PC-3 (cell line): ENCODE measurements at regions not wholly inside any gene's neighbourhood (a gene's known extent, or its start where the extent isn't known, plus 50 kb on each side); places are given as distances from the start of the nearest gene placed in this dataset.

Source experiments
- ATAC-seq: fragments of 200-7000 bp; cut with Tn5 transposase; 2 replicates; pipeline ENCODE4 v1.9.1; 2020; ENCODE audit warnings: mild to moderate bottlenecking, moderate library complexity
- BruUV-seq: library from RNA; stranded (reverse); fragments of 400-500 nt; replicated peaks from 2 replicates; lab custom pipeline; 2021; lab: Mats Ljungman, UMichigan
- CTCF ChIA-PET: fragments of 300-600 bp; sonication (Branson Sonifier 250); formaldehyde crosslinking; loops from one replicate; lab custom pipeline; 2022; ENCODE audit warnings: antibody characterized with exemption; lab: Charles Lee
- POLR2A ChIA-PET: fragments of 300-600 bp; sonication (Branson Sonifier 250); formaldehyde crosslinking; loops from one replicate; lab custom pipeline; 2022; ENCODE audit warnings: antibody characterized with exemption; ENCODE audit not compliant: unreplicated experiment; lab: Charles Lee
- DNase-seq: peaks from one replicate; pipeline ENCODE4 v3.0.0-alpha.2; 2015
- H2AFZ ChIP-seq: fragments of 300-600 bp; sonication (generic); 2 replicates; pipeline ENCODE4 v1.6.0; 2016; ENCODE audit warnings: antibody characterized with exemption, low read length
- H3F3A ChIP-seq: fragments of 300-600 bp; sonication (generic); one replicate; pipeline ENCODE4 v1.6.0; 2017; ENCODE audit warnings: antibody characterized with exemption, low read length, control low read depth, mild to moderate bottlenecking; ENCODE audit not compliant: unreplicated experiment
- H3K27ac ChIP-seq: fragments of 300-600 bp; sonication (generic); 2 replicates; pipeline ENCODE4 v1.5.1; 2016; ENCODE audit warnings: mild to moderate bottlenecking, low read length
- H3K27me3 ChIP-seq: fragments of 300-600 bp; sonication (generic); 2 replicates; pipeline ENCODE4 v1.6.1; 2016; ENCODE audit warnings: low read length, mixed read lengths
- H3K36me3 ChIP-seq: fragments of 300-600 bp; sonication (generic); 2 replicates; pipeline ENCODE4 v1.6.1; 2016; ENCODE audit warnings: low read depth, mixed run types, low read length, mixed read lengths
- H3K4me1 ChIP-seq: fragments of 300-600 bp; sonication (generic); 2 replicates; pipeline ENCODE4 v1.5.1; 2016; ENCODE audit warnings: low read length; ENCODE audit not compliant: insufficient read depth
- H3K4me2 ChIP-seq: fragments of 300-600 bp; sonication (generic); 2 replicates; pipeline ENCODE4 v1.6.0; 2016; ENCODE audit warnings: low read length
- H3K4me3 ChIP-seq: fragments of 300-600 bp; sonication (generic); 2 replicates; pipeline ENCODE4 v1.5.1; 2016; ENCODE audit warnings: mild to moderate bottlenecking, low read length, mixed read lengths
- H3K79me2 ChIP-seq: fragments of 300-600 bp; sonication (generic); 2 replicates; pipeline ENCODE4 v1.6.1; 2017; ENCODE audit warnings: low read length, mixed read lengths
- H3K9ac ChIP-seq: fragments of 300-600 bp; sonication (generic); 2 replicates; pipeline ENCODE4 v1.6.0; 2016; ENCODE audit warnings: mild to moderate bottlenecking, low read length
- H3K9me2 ChIP-seq: fragments of 300-600 bp; sonication (generic); replicated peaks from 2 replicates; pipeline ENCODE4 v1.6.1; 2016; ENCODE audit warnings: mixed run types, low read length, mixed read lengths
- H3K9me3 ChIP-seq: fragments of 300-600 bp; sonication (generic); 2 replicates; pipeline ENCODE4 v1.6.1; 2016; ENCODE audit warnings: low read length, mixed read lengths
- H4K20me1 ChIP-seq: fragments of 300-600 bp; sonication (generic); 2 replicates; pipeline ENCODE4 v1.6.1; 2016; ENCODE audit warnings: low read length, mixed read lengths
- EZH2 ChIP-seq: fragments of 300-600 bp; sonication (generic); IDR thresholded peaks from one replicate; pipeline ENCODE4 v1.6.1; 2017; ENCODE audit warnings: antibody characterized with exemption, mild to moderate bottlenecking, low read length; ENCODE audit not compliant: unreplicated experiment
- EZH2phosphoT487 ChIP-seq: fragments of 300-600 bp; sonication (generic); IDR thresholded peaks from 2 replicates; pipeline ENCODE4 v1.6.1; 2018; ENCODE audit warnings: mild to moderate bottlenecking, antibody characterized with exemption, low read length, borderline replicate concordance
- intact Hi-C: fragments of 100-400 bp; cut with micrococcal nuclease; formaldehyde crosslinking; loops from 2 replicates; pipeline ENCODE4 v1.9.0; 2023
- TF ChIP-seq, protein P1 (sequence below): fragments of 300-600 bp; sonication (generic); conservative IDR thresholded peaks from 2 replicates; pipeline ENCODE4 v1.5.1; 2017; ENCODE audit warnings: antibody characterized with exemption, low read depth, mild to moderate bottlenecking, low read length

GRCh38 chr1:163933437-163933836 lies 611.7 kb downstream of the NUF2 start:
- intact Hi-C loops: no loop called here

GRCh38 chr1:163935738-163936374 lies 614.1 kb downstream of the NUF2 start:
- POLR2A ChIA-PET: no interaction called here

More at GRCh38 chr1:163933437-163933836, 611.7 kb downstream of the NUF2 start:
- ChIA-PET CTCF (no interaction called here), POLR2A (no interaction called here)
- no peak for TF ChIP-seq EZH2phosphoT487
- TF ChIP-seq EZH2: no peak
- TF ChIP-seq, protein P1, sequence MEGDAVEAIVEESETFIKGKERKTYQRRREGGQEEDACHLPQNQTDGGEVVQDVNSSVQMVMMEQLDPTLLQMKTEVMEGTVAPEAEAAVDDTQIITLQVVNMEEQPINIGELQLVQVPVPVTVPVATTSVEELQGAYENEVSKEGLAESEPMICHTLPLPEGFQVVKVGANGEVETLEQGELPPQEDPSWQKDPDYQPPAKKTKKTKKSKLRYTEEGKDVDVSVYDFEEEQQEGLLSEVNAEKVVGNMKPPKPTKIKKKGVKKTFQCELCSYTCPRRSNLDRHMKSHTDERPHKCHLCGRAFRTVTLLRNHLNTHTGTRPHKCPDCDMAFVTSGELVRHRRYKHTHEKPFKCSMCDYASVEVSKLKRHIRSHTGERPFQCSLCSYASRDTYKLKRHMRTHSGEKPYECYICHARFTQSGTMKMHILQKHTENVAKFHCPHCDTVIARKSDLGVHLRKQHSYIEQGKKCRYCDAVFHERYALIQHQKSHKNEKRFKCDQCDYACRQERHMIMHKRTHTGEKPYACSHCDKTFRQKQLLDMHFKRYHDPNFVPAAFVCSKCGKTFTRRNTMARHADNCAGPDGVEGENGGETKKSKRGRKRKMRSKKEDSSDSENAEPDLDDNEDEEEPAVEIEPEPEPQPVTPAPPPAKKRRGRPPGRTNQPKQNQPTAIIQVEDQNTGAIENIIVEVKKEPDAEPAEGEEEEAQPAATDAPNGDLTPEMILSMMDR: no peak
- no peaks in the 10 kb centered on the region for H3K9me2 ChIP-seq
- no TSS peak for BruUV-seq
- H3K9ac ChIP-seq: no peak overlapping the region
- no peaks in the 10 kb centered on the region for H3K36me3 ChIP-seq
- ATAC-seq: no peak
- H3K27me3 ChIP-seq: peaks cover 24% of the 10 kb centered on the region; the same call in 1 of the 2 replicates
- no peak overlapping the region for H3K27ac ChIP-seq
- H3K4me2 ChIP-seq: no peak overlapping the region
- no peaks in the 10 kb centered on the region for H3K79me2 ChIP-seq
- no peak for DNase-seq
- H3K4me3 ChIP-seq: no peak overlapping the region
- H2AFZ ChIP-seq: no peak overlapping the region
- H3F3A ChIP-seq: no peaks in the 10 kb centered on the region
- no peaks in the 10 kb centered on the region for H3K4me1 ChIP-seq
- no peaks in the 10 kb centered on the region for H4K20me1 ChIP-seq
- no peaks in the 10 kb centered on the region for H3K9me3 ChIP-seq

More at GRCh38 chr1:163935738-163936374, 614.1 kb downstream of the NUF2 start:
- peaks cover 24% of the 10 kb centered on the region; the same call in 1 of the 2 replicates for H3K27me3 ChIP-seq
- H3K4me2 ChIP-seq: no peak overlapping the region
- no peak overlapping the region for H3K4me3 ChIP-seq
- H3K4me1 ChIP-seq: no peaks in the 10 kb centered on the region
- H4K20me1 ChIP-seq: no peaks in the 10 kb centered on the region
- no TSS peak for BruUV-seq
- no peaks in the 10 kb centered on the region for H3F3A ChIP-seq
- no peaks in the 10 kb centered on the region for H3K36me3 ChIP-seq
- no peaks in the 10 kb centered on the region for H3K79me2 ChIP-seq
- CTCF ChIA-PET: no interaction called here
- H3K9me2 ChIP-seq: no peaks in the 10 kb centered on the region
- no peak overlapping the region for H3K27ac ChIP-seq
- peaks cover 6% of the 10 kb centered on the region; the same call in 1 of the 2 replicates for H3K9me3 ChIP-seq
- no peak for DNase-seq
- no peak for ATAC-seq
- intact Hi-C loops: no loop called here
- TF ChIP-seq, protein P1: no peak
- TF ChIP-seq EZH2phosphoT487 (no peak), EZH2 (no peak)
- H2AFZ ChIP-seq: no peak overlapping the region
- H3K9ac ChIP-seq: no peak overlapping the region
